ENCODE measurements at regions not wholly inside any gene's neighbourhood (a gene's known extent, or its start where the extent isn't known, plus 50 kb on each side); places are given as distances from the start of the nearest gene placed in this dataset.
"Not testable (repeated sequence)": the region's sequence is repeated elsewhere in the genome, so short reads cannot be mapped to it uniquely, and the experiment has no call there.

- no peaks in the 10 kb centered on the region for H3K27me3 ChIP-seq (ENCODE audit: control insufficient read depth, insufficient read depth, low read length)
Measured at GRCh38 chr1:29999595-29999994, 723.8 kb downstream of the MATN1 start.

GRCh38 chr1:29998686-29999085 is 724.7 kb downstream of the MATN1 start:
- no peak overlapping the region for H3K27ac ChIP-seq (ENCODE audit: low read depth, low read length)
- no peak overlapping the region for H3K9ac ChIP-seq (ENCODE audit: low read length)

More at GRCh38 chr1:29999595-29999994, 723.8 kb downstream of the MATN1 start:
- Histone ChIP-seq H3K9ac (ENCODE audit: low read length) (no peak overlapping the region), H3K36me3 (ENCODE audit: control insufficient read depth, insufficient read depth, low read length) (no peaks in the 10 kb centered on the region), H3K4me3 (ENCODE audit: low read length) (no peak overlapping the region), H3K27ac (ENCODE audit: low read depth, low read length) (no peak overlapping the region), H3K4me1 (ENCODE audit: control insufficient read depth, insufficient read depth, low read length) (no peaks in the 10 kb centered on the region)

GRCh38 chr1:29997818-29998217 is 725.6 kb downstream of the MATN1 start:
- not testable (repeated sequence) for H3K36me3 ChIP-seq (ENCODE audit: control insufficient read depth, insufficient read depth, low read length); H3K4me3 ChIP-seq (ENCODE audit: low read length); H3K9ac ChIP-seq (ENCODE audit: low read length); H3K27me3 ChIP-seq (ENCODE audit: control insufficient read depth, insufficient read depth, low read length); H3K27ac ChIP-seq (ENCODE audit: low read depth, low read length); H3K4me1 ChIP-seq (ENCODE audit: control insufficient read depth, insufficient read depth, low read length)

More at GRCh38 chr1:29998686-29999085, 724.7 kb downstream of the MATN1 start:
- H3K4me3 ChIP-seq (ENCODE audit: low read length), result no peak overlapping the region
- H3K27me3 ChIP-seq (ENCODE audit: control insufficient read depth, insufficient read depth, low read length), result no peaks in the 10 kb centered on the region
- no peaks in the 10 kb centered on the region for H3K4me1 ChIP-seq (ENCODE audit: control insufficient read depth, insufficient read depth, low read length)
- no peaks in the 10 kb centered on the region for H3K36me3 ChIP-seq (ENCODE audit: control insufficient read depth, insufficient read depth, low read length)

- H3K4me3 ChIP-seq (ENCODE audit: low read length), result no peak overlapping the region
- H3K4me1 ChIP-seq (ENCODE audit: control insufficient read depth, insufficient read depth, low read length), result no peaks in the 10 kb centered on the region
- no peak overlapping the region for H3K9ac ChIP-seq (ENCODE audit: low read length)
- H3K36me3 ChIP-seq (ENCODE audit: control insufficient read depth, insufficient read depth, low read length), result no peaks in the 10 kb centered on the region
- no peaks in the 10 kb centered on the region for H3K27me3 ChIP-seq (ENCODE audit: control insufficient read depth, insufficient read depth, low read length)
- no peak overlapping the region for H3K27ac ChIP-seq (ENCODE audit: low read depth, low read length)
Measured at GRCh38 chr1:29993950-29994349, 729.4 kb downstream of the MATN1 start.

- Histone ChIP-seq H3K27me3 (ENCODE audit: control insufficient read depth, insufficient read depth, low read length) (no peaks in the 10 kb centered on the region), H3K4me3 (ENCODE audit: low read length) (no peak overlapping the region)
Measured at GRCh38 chr1:29991815-29992214, 731.6 kb downstream of the MATN1 start.

GRCh38 chr1:29991025-29991424 is 732.4 kb downstream of the MATN1 start:
- Histone ChIP-seq H3K9ac (ENCODE audit: low read length) (no peak overlapping the region), H3K27me3 (ENCODE audit: control insufficient read depth, insufficient read depth, low read length) (no peaks in the 10 kb centered on the region), H3K36me3 (ENCODE audit: control insufficient read depth, insufficient read depth, low read length) (no peaks in the 10 kb centered on the region), H3K4me3 (ENCODE audit: low read length) (no peak overlapping the region), H3K4me1 (ENCODE audit: control insufficient read depth, insufficient read depth, low read length) (no peaks in the 10 kb centered on the region), H3K27ac (ENCODE audit: low read depth, low read length) (no peak overlapping the region)

More at GRCh38 chr1:29991815-29992214, 731.6 kb downstream of the MATN1 start:
- no peaks in the 10 kb centered on the region for H3K4me1 ChIP-seq (ENCODE audit: control insufficient read depth, insufficient read depth, low read length)
- H3K27ac ChIP-seq (ENCODE audit: low read depth, low read length), result no peak overlapping the region
- H3K36me3 ChIP-seq (ENCODE audit: control insufficient read depth, insufficient read depth, low read length), result no peaks in the 10 kb centered on the region
- H3K9ac ChIP-seq (ENCODE audit: low read length), result no peak overlapping the region

GRCh38 chr1:29990304-29990703 is 733.1 kb downstream of the MATN1 start:
- H3K4me3 ChIP-seq (ENCODE audit: low read length), result no peak overlapping the region
- no peak overlapping the region for H3K27ac ChIP-seq (ENCODE audit: low read depth, low read length)
- no peak overlapping the region for H3K9ac ChIP-seq (ENCODE audit: low read length)
- H3K36me3 ChIP-seq (ENCODE audit: control insufficient read depth, insufficient read depth, low read length), result no peaks in the 10 kb centered on the region
- no peaks in the 10 kb centered on the region for H3K27me3 ChIP-seq (ENCODE audit: control insufficient read depth, insufficient read depth, low read length)
- no peaks in the 10 kb centered on the region for H3K4me1 ChIP-seq (ENCODE audit: control insufficient read depth, insufficient read depth, low read length)

- Histone ChIP-seq H3K36me3 (ENCODE audit: control insufficient read depth, insufficient read depth, low read length) (no peaks in the 10 kb centered on the region), H3K27ac (ENCODE audit: low read depth, low read length) (no peak overlapping the region), H3K4me3 (ENCODE audit: low read length) (no peak overlapping the region), H3K9ac (ENCODE audit: low read length) (no peak overlapping the region), H3K4me1 (ENCODE audit: control insufficient read depth, insufficient read depth, low read length) (no peaks in the 10 kb centered on the region), H3K27me3 (ENCODE audit: control insufficient read depth, insufficient read depth, low read length) (no peaks in the 10 kb centered on the region)
Measured at GRCh38 chr1:29986986-29987385, 736.4 kb downstream of the MATN1 start.

GRCh38 chr1:29985606-29985945 is 737.8 kb downstream of the MATN1 start:
- H3K9ac ChIP-seq (ENCODE audit: low read length), result no peak overlapping the region

GRCh38 chr1:29984862-29985605 is 738.4 kb downstream of the MATN1 start:
- no peaks in the 10 kb centered on the region for H3K4me1 ChIP-seq (ENCODE audit: control insufficient read depth, insufficient read depth, low read length)
- H3K27ac ChIP-seq (ENCODE audit: low read depth, low read length), result no peak overlapping the region
- H3K36me3 ChIP-seq (ENCODE audit: control insufficient read depth, insufficient read depth, low read length), result no peaks in the 10 kb centered on the region
- H3K9ac ChIP-seq (ENCODE audit: low read length), result no peak overlapping the region
- peak overlapping the region; percentile 7 for H3K4me3 ChIP-seq (ENCODE audit: low read length)
- no peaks in the 10 kb centered on the region for H3K27me3 ChIP-seq (ENCODE audit: control insufficient read depth, insufficient read depth, low read length)

More at GRCh38 chr1:29985606-29985945, 737.8 kb downstream of the MATN1 start:
- no peaks in the 10 kb centered on the region for H3K4me1 ChIP-seq (ENCODE audit: control insufficient read depth, insufficient read depth, low read length)
- no peak overlapping the region for H3K27ac ChIP-seq (ENCODE audit: low read depth, low read length)
- no peaks in the 10 kb centered on the region for H3K36me3 ChIP-seq (ENCODE audit: control insufficient read depth, insufficient read depth, low read length)
- H3K4me3 ChIP-seq (ENCODE audit: low read length), result no peak overlapping the region
- no peaks in the 10 kb centered on the region for H3K27me3 ChIP-seq (ENCODE audit: control insufficient read depth, insufficient read depth, low read length)

- Histone ChIP-seq H3K9ac (ENCODE audit: low read length) (no peak overlapping the region), H3K36me3 (ENCODE audit: control insufficient read depth, insufficient read depth, low read length) (no peaks in the 10 kb centered on the region), H3K4me1 (ENCODE audit: control insufficient read depth, insufficient read depth, low read length) (no peaks in the 10 kb centered on the region), H3K27me3 (ENCODE audit: control insufficient read depth, insufficient read depth, low read length) (no peaks in the 10 kb centered on the region), H3K4me3 (ENCODE audit: low read length) (peak overlapping the region; percentile 7), H3K27ac (ENCODE audit: low read depth, low read length) (no peak overlapping the region)
Measured at GRCh38 chr1:29984166-29984861, 739.1 kb downstream of the MATN1 start.

GRCh38 chr1:29983321-29983720 is 740.1 kb downstream of the MATN1 start:
- Histone ChIP-seq H3K36me3 (ENCODE audit: control insufficient read depth, insufficient read depth, low read length) (no peaks in the 10 kb centered on the region), H3K27ac (ENCODE audit: low read depth, low read length) (no peak overlapping the region)

More at GRCh38 chr1:29983321-29983720, 740.1 kb downstream of the MATN1 start:
- H3K9ac ChIP-seq (ENCODE audit: low read length), result no peak overlapping the region
- no peaks in the 10 kb centered on the region for H3K27me3 ChIP-seq (ENCODE audit: control insufficient read depth, insufficient read depth, low read length)
- H3K4me1 ChIP-seq (ENCODE audit: control insufficient read depth, insufficient read depth, low read length), result no peaks in the 10 kb centered on the region
- no peak overlapping the region for H3K4me3 ChIP-seq (ENCODE audit: low read length)
